Germinal center (tissue), 1 donor: ENCODE measurements at regions not wholly inside any gene's neighbourhood (a gene's known extent, or its start where the extent isn't known, plus 50 kb on each side); places are given as distances from the start of the nearest gene placed in this dataset.
"Not testable (repeated sequence)": the region's sequence is repeated elsewhere in the genome, so short reads cannot be mapped to it uniquely, and the experiment has no call there.

ENCODE experiments used
- DNase-seq: peaks from one replicate; pipeline ENCODE4 v3.0.0; 2012; ENCODE audit warnings: mixed read lengths, low spot score

DNA sequence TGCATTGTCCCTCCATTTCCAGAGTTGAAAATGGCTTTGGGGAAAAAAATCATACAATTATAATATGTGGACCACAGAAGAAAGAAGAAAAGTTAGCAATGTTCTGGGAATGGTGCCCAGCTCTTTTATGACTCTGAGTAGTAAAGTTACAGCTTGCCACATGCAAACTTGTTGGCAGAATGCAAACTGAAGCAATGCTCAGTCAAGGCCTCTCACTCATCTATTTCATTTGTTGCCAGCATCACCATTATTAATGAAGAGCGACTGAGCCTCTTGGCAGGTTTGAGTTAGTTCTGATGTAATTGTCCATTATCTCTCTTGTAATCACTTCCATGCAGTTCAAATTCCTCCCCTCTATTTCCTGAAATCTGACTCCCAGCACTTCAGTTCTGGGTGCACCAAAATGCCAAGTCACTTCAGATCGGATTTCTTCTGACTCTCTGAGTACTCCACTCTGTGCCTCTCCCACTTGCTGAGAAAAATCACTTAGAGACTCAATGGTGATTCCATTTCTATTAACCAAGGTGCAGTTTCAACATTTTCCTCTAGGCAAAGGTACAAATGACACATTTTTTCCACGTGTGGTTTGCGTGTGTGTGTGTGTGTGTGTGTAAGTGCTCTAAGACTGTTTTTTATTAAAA lies 154.4 kb upstream of the STMND1 start:
- no peak for DNase-seq

DNA sequence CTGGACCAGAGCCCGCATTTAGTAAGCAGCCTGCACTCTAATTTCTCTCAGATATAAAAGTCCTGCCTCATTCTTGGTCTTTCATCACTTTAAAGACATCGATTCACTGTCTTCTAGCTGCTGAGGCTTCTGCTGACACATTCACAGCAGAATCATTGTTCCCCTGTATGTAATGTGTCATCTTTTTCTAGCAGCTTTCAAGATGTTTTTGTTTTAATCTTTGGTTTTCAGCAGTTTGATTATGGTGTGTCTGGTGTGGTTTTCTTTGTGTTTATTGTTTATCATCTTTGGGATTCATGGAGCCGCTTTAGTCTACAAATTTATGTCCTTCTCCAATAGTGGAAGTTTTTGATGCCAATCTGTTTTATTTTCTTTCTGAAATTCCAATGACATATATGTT lies 157.3 kb upstream of the STMND1 start:
- DNase-seq: no peak

DNA sequence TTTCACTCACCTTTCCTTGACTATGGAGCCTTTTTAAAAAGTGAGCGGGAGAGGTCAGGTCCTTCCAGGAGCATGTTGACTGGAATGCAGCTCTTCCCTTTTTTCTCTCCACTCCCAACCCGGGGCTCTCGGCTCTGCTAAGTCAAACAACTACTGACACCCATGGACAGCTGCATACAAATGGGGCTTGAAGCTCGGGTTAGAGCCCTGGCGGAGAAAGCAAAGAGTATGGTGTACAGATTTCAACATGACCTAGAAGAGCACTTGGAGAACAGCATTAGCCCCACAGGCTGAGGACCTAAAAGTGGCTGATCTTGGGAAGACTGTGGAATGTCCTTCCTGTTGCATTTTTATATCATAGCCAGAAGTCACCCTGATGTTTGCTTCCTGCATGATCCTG lies 162.0 kb upstream of the STMND1 start:
- DNase-seq: no peak

DNA sequence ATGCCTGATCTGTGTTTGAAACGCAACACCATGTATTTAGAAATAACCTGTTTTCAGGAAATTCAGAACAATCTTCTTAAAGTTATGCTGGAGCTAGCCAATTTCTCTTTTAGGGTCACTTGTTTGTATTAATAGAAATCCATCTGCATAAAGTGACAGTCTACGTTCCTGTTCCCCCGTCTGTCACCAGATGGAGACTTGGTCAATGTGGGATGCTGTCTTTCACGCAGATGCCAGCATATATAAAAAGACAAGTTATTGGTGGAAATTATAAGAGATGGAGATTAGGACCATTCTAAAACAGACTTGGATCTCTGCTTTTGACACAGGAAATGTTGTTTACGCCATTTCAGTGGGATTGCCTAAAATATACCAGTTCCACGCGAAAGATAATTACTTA lies 162.5 kb upstream of the STMND1 start:
- no peak for DNase-seq

DNA sequence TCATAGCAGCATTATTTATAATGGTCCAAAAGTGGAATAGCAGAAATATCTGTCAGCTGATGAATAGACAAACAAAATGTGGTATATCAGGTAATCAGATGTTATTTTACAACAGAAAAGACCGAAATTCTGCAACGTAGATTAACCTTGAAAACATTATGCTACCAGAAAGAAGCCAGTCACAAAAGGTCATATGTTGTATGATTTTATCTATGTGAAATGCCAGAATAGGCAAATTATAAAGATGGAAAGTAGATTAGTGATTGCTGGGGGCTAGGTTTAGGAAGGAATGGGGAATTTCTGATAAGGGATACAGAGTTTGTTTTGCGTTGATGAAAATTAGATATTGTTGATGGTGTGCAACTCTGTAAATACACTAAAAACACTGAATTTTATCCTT lies 165.0 kb upstream of the STMND1 start:
- DNase-seq: no peak

DNA sequence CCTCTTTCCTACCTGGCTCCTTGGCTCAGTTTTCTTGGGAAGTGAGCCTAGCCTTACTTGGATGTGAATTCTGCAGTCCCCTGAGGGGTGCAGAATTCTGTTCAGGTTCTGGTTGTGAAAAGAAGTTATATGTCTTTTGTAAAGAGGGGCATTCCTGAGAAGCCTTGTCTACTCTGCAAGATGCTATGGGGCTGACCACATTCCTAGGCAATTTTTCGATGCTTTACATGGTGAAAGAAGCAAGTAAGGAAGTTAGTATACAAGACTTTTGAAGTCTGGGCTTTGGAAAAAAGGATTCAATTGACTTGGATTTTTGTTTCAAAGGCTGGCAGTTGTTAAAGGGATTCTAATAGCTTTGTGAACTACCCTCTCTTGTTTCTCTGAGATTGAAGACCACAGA lies 167.9 kb upstream of the STMND1 start:
- no peak for DNase-seq

DNA sequence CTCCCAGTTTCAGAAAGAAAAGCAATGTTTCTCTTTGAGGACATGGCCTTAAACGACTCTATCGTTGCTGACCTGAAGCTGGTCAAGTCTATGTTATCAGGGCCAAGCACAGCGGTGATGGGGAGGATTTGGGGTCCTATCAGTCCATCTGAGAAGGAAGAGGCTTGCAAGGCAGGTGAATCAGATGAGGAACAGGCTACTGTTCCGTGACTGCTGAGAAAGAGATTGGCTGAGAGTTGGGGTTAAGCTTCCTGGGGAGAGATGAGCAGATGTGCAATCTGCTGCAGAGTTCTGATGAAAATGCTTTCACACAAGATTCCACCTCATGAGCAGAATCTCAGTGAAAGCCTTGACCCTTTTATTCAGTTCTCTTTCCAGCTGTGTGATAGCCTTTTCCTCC lies 168.3 kb upstream of the STMND1 start:
- DNase-seq: no peak

DNA sequence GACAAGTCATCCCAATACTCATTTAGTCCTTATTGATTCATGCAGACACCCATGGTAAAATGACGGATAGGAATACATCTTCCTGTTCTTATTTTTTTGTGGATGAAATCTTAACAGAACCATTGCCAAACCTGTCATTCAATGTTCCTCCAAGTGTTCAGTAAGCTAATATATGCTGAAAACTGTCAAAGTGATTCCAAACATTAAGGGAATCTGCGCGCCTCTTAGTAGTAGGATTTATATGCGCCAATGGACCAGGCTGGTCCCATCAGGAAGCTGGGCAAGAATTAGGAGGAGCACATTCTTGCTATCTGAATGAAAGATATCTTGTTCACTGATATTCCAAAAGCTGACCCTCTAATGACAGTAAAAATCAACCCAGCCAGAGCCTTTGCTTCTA lies 168.9 kb upstream of the STMND1 start:
- DNase-seq: no peak

DNA sequence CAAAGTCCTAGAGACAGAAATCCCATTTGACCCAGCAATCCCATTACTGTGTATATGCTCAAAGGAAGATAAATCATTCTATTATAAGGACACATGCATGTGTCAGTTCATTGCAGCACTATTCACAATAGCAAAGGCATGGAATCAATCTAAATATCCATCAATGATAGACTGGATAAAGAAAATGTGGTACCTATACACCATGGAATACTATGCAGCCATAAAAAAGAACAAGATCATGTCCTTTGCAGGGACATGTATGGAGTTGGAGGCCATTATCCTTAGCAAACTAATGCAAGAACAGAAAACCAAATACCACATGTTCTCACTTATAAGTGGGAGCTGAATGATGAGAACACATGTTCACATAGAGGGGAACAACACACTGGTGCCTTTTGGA lies 169.8 kb upstream of the ATXN1 start:
- DNase-seq: not testable (repeated sequence)

DNA sequence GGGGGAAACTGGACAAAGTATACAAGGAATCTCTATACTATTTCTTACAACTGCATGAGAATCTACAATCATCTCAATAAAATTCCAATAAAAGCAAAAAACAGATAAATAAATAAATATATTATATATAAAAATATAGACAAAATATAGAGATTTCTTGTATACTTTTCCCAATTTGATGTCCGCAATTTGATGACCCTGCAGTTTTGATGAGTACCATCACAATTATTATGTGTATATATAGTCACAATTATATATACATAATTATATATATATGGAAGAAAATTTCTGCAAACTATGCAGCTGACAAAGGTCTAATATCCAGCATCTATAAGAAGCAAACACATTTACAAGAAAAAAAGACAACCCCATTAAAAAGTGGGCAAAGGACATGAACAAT lies 169.2 kb upstream of the ATXN1 start:
- DNase-seq: no peak

DNA sequence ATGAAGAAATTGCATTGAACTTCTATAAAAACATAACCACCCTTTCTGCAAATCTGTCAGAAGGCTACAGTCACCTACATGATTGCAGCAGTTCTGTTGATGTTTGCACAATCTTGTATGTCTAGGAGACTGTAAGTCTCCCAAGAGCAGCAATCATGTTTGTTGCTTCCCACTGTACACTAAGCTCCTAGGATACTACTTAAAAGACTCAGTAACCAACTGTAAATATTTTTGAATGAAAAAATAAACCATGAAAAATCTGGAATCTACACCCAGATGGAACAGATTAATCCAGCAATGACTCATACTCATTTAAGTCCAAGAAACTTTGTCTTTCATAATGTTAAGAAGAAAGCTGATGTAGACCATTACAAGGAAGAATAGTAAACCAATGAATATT lies 168.5 kb upstream of the ATXN1 start:
- DNase-seq: no peak

DNA sequence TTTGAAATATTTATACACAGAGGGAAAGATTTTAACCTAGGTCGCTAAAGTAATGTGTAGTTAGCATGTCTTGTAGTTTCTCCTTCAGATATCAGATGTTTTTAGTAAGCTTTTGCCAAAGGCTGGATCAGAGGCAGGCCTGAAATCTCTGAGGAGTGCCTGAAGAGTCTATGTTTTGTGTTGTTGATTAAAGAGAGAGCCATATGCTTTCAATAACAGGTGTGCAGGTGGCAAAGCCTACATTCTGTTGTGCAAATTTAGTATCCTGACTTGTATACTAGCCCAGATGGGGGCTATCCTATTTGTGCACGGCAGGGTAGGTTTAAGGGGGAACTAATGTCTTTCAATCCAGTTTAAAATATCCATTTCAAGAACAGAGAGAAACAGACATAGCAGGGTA lies 167.1 kb upstream of the ATXN1 start:
- no peak for DNase-seq

DNA sequence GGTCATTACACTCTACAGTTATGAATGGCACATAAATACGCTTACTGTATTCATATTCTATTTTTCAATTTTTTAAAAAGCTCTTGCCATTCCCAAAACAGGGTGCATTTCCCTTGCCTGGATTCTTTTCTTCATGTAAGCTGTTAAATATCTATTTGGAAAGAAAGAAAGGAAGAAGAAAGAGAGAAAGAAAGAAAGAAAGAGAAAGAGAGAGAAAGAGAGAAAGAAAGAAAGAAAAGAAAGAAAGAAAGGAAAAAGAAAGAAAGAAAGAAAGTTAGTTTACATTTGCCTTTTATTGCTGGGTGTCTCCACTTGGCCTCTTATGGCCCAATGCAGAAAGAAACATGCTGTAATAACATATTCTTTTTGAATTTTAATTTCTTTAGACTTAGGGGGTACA lies 165.9 kb upstream of the ATXN1 start:
- DNase-seq: no peak

DNA sequence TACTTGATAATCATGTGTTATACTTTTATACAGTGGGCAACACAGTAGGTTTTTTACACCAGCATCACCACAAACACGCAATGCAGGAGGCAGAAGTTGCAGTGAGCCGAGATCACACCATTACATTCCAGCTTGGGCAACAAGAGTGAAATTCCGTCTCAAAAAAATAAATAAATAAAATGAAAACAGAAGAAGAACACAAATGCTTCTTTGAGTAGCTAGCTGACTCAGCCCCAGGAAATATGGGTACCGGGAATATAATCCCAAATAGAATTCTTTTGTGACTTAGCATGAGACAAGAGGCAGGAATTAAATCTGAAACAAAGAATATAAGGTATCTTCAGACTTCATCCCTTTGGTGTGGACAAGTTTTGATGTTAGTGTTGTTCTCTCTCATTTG lies 164.2 kb upstream of the ATXN1 start:
- no peak for DNase-seq

DNA sequence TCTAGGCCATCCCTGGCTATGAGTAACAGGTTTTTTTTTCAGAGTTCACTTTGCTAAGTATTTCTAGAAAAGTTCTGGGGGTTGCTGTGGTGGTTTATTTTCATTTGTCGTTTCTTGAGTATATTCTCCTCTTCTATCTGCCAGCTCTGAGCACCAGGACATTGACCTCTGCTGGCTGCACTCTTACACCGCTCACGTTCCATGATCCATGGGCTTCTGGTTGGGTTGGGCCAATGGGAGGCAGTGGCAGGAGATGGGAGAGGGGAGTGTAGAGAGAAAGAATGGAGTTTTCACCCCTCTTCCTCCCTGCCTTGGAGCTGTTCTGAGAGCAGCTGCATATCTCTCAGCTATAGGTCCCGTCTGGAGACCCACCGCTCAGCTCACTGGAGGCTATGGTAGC lies 161.0 kb upstream of the ATXN1 start:
- DNase-seq: no peak

DNA sequence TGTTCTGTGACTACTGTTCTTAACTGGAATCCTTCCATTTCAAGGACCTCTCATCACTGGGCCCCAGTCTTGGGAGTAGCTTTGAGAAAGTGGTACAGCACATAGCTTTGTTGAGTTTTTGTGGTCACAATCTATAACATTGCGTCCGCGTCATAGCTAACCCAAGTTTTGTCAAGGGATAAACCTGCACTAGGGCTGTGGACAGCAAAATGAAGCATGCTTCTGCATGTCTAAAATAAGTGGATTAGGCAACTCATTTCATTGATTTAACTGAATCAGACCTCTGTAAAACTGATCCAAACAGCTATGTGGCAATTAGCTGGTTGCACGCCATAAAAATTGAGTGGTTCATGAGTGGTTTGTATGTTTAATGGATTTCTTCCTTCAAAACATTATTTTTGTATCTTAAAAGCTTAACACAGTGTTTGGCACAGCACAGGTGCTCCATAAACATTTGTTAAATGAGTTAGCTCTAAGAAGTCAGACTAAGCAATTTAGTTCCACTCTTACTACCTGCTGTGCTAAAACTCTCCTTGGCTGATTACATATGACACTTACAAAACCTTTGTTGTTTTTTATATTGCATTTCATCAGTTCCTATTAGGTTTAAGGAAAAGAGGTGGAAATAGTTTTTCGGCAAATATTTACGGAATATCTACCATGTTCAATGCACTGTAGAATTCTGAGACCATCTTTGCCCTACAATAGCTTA lies 160.3 kb upstream of the ATXN1 start:
- DNase-seq: no peak

DNA sequence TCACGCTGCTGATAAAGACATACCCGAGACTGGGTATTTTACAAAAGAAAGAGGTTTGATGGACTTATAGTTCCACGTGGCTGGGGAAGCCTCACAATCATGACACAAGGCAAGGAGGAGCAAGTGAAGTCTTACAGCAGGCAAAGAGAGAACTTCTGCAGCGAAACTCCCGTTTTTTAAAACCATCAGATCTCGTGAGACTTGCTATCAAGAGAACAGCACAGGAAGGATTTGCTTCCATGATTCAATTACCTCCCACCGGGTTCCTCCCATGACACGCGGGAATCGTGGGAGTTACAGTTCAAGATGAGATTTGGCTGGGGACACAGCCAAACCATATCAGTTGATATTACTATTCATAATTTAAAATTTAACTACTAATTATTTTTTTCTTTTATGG lies 157.3 kb upstream of the ATXN1 start:
- DNase-seq: no peak

DNA sequence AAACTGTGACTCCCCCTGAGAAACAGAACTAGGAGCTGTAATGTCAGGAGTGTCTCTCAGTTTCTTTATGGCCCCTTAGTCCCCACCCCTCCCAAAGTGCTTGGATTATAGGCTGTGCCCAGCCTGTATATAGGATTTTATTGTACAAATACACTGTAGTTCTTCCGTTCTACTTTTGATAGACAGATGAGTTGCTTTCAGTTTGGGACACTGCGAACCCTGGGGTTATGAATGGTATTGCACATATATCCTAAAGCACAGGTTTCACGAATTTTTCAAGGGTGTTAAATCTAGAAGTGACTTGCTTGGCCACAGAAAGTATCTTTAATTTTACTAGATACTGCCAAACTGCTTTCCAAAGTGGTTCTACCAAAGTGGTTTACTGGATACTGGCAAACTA lies 152.9 kb upstream of the ATXN1 start:
- no peak for DNase-seq

DNA sequence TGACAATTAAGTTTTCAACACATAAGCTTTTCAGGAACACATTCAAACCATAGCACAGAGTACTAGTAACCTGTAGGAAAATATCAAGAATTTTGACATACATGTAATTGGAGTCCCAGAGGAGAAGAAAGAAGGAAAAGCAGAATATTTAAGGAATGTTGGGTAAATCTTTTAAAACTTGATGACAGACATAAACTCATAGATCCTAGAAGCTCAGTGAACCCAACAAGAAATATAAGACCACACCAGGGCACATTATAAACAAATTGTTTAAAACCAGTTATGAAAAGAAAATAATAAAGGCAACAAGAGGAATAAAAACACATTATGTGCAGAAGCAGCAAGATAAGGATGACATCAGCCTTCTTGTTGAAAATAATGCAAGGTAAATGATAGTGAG lies 151.5 kb upstream of the ATXN1 start:
- no peak for DNase-seq

DNA sequence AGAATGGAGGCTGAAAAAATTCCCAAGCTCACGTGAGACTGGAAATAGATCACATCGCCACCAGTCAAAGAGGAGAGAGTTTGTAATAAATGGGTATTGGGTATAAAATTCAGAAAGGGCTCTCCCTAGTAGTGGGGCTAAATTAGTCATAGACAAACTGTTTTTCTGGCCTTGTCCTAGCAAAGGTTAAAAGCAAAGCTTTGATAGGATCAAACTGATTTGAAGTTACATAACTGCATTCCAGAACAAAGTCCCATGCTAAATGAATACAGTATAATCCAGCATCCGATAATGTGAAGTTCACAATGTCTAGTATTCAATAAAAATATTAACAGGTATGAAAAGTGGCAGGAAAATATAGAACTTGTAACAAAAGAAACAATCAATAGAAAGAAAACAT lies 149.8 kb upstream of the ATXN1 start:
- DNase-seq: no peak

DNA sequence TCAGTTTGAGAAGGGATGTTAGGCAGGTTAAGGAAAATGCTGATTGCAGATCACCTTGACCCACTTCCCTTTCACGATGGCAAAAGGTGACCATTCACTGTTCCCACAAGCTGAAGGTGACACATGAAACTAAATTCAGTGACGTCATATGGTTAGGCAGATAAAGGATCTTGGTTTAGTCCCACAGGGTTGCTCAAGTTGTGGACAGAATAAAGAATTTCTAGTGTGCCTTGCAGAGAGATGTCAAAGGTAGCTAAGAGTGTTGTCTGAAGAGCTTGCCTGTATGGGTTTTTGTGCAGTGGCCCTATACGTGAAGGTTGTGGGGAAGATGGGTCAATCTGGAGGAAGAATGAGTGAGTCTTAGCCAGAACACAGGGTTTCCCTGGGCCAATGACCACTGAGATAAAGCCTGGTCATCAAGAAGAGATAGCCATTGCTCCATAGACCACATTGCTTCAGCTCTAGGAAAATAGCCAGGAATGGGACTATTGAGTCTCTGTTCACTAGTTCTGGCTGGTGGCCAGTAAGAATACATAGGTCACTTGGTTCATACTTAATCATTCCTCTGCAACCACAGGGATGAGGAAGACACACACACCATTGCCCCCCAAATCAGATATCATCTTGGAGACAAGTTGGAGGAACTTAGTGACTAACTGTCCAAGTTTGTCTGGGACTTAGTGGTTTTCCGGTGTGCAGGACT lies 148.5 kb upstream of the ATXN1 start:
- no peak for DNase-seq

DNA sequence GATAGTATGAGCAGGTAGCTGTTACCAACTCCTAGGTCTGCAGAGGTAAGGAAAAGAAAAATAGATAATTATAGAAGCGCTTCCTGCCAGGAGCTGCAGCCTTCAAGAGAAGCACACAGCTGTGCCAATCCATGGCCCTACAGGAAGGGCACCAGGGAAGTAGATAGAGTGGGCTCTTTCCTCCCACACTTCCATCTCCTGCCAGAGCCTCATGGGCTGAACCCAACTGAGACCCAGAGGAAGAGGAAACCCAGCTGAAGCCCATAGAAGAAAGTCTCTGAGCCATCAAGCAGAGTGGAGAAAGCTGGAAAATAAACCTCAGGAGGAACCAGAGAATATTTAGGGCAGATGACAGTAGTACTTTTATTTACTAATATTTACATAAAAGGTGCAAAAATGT lies 146.7 kb upstream of the ATXN1 start:
- DNase-seq: no peak

DNA sequence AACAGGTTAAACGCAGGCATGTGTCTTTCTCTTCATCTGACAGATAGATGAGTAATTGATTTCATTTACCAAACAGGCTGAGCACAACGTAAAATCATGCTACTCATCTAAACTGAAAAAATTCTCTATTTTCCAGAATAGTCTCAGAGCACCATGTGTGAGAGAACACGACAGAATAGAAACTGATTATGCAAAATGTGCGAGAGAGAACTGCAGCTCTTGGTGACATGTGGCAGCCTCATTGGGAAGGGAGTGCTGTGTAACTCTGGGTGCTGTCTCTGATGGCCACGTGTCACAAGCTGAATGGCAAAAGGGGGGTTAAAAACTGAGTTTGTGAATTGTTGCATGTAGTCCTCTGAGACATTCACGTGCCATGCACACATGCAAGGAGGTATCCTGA lies 143.7 kb upstream of the ATXN1 start:
- DNase-seq: no peak

DNA sequence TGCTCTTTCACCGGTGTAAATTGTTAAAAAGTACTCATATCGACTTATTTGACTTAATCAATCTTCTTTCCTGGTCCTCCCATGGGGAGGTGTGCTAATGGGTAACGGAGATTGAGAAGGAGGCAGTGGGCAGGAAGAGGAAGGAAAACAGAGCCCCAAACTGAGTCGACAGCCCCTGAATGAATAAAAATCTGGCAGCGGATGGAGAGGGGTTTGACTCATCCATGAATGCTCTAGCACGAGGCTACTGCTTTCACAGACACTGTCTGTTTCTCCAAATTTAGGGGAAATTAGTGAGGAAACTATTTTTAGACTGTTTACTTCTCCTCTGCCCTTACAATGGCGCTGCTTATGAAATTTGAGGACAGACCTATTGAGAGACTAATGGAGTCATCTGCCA lies 142.2 kb upstream of the ATXN1 start:
- DNase-seq: no peak
